NB4 (cell line): ENCODE measurements at regions not wholly inside any gene's neighbourhood (a gene's known extent, or its start where the extent isn't known, plus 50 kb on each side); places are given as distances from the start of the nearest gene placed in this dataset.

Experiments
- DNase-seq: peaks from one replicate; pipeline ENCODE4 v3.0.0; 2010; ENCODE audit warnings: low read depth
- H3K4me3 ChIP-seq: one replicate; pipeline ENCODE4 v1.5.1; 2011; ENCODE audit warnings: mild to moderate bottlenecking, low read depth, low read length, moderate library complexity
- CTCF ChIP-seq: IDR thresholded peaks from one replicate; pipeline ENCODE4 v1.5.1; 2012; ENCODE audit warnings: low read depth, low read length
- MAX ChIP-seq: IDR thresholded peaks from 2 replicates; pipeline ENCODE4 v1.6.1; 2011; ENCODE audit warnings: low read depth, low read length
- MYC ChIP-seq: IDR thresholded peaks from 2 replicates; pipeline ENCODE4 v1.6.1; 2011; ENCODE audit warnings: low read depth, low read length
- POLR2A ChIP-seq: IDR thresholded peaks from 2 replicates; pipeline ENCODE4 v1.6.1; 2011; ENCODE audit warnings: mild to moderate bottlenecking; ENCODE audit not compliant: insufficient read length; ENCODE audit errors: extremely low read depth

GRCh38 chr2:194735837-194736542 is 921.0 kb upstream of the SLC39A10 start:
- no peak overlapping the region for H3K4me3 ChIP-seq
- no peak for DNase-seq
- TF ChIP-seq POLR2A (no peak), MAX (no peak), MYC (no peak), CTCF (no peak)

GRCh38 chr2:194730266-194730665 is 926.8 kb upstream of the SLC39A10 start:
- TF ChIP-seq MAX (no peak), POLR2A (no peak), MYC (no peak), CTCF (no peak)
- no peak overlapping the region for H3K4me3 ChIP-seq
- DNase-seq = no peak

DNA sequence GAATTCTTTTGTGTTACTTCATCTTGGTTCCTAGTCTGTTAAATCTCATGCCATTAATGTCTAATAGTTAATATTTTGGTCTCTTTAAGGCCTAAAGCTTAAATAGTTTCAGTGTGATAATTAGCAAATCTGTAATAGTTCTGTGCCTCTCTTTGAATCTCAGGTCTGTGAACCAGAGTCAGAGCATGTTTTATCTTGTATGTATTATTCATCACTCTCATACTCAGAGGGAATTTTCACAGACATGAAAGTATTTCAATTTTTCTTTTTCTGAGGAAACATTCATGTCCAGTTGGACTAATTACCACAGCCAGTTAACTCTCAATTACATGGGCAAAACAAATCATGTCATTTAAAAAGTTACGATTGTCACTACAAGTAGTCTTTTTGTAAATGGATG is 931.9 kb upstream of the SLC39A10 start:
- TF ChIP-seq POLR2A (no peak), MYC (no peak), MAX (no peak), CTCF (no peak)
- no peak for DNase-seq
- H3K4me3 ChIP-seq = no peak overlapping the region

- no peak for DNase-seq
- TF ChIP-seq POLR2A (no peak), CTCF (no peak), MAX (no peak), MYC (no peak)
- H3K4me3 ChIP-seq = no peak overlapping the region
These were observed 933.6 kb upstream of the SLC39A10 start for GRCh38 chr2:194723446-194723845.

DNA sequence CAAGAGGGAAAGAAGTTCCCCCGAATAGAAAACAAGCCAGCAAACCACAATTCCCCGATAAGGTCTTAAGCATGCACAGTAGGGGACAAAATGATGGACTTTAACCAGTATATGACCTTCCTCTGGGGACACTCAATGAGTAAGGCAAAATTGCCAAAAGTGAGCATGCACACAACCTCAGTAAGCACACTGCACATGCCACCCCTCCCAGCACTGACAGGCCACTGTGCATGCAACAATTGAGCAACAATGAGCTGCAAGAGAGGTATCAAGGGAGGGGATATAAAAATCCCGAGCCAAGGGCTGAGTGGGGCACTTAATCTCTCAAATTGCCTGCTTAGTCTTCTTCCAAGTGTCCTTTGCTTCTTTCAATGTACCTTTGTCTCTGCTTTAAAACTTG is 935.8 kb upstream of the SLC39A10 start:
- no peak for DNase-seq
- H3K4me3 ChIP-seq = no peak overlapping the region
- TF ChIP-seq MAX (no peak), CTCF (no peak), MYC (no peak), POLR2A (no peak)
